T-helper 2 cell treated with Interferon-gamma antibody and Interleukin-4, amounts not matched to agents 100 ng/mL and 5 ng/mL, for 36 hours (primary cell): ENCODE measurements at regions not wholly inside any gene's neighbourhood (a gene's known extent, or its start where the extent isn't known, plus 50 kb on each side); places are given as distances from the start of the nearest gene placed in this dataset.
"Not testable (repeated sequence)": the region's sequence is repeated elsewhere in the genome, so short reads cannot be mapped to it uniquely, and the experiment has no call there.

Source experiments
- intact Hi-C: fragments of 100-400 bp; cut with micrococcal nuclease; formaldehyde crosslinking; loops from one replicate; pipeline ENCODE4 v1.15.1; 2023

DNA sequence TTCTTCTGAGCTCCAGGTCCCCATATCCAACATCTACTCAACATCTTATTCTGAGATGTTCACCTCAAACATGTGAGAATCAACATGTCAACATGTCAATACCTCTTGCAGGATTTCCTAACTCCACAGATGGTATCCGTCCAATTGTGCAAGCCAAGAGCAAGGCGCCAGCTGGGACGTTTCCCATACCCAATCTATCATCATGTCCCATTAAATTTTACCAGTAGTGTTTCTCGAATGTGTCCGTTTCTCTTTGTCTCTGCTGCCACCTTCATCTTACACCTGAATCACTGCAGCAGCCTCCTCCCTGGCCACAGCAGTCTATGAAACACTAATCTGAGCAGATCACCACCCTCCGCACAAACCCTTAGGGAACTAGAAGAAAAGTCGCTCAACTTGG is 78.0 kb upstream of the RPS6KA2 start:
- intact Hi-C loops: no loop called here

DNA sequence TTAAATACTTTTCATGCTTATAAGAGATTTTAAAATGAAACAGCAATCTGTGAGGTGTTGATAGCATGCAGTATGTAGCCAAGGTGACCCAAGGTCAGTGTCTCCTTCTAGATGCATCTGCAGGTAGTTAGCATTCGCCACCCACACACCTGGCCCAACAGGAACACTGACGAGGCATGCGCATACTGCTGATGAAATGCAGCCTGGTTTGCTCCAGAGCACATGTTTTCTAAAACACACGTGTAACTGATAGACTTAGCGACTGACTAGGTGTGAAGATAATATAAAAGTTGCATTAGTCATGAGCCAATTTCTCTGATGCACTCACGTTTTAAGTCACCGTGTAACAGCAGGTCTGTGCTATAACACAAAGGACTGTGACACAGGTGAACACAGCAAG is 77.1 kb upstream of the RPS6KA2 start:
- intact Hi-C loops: no loop called here

DNA sequence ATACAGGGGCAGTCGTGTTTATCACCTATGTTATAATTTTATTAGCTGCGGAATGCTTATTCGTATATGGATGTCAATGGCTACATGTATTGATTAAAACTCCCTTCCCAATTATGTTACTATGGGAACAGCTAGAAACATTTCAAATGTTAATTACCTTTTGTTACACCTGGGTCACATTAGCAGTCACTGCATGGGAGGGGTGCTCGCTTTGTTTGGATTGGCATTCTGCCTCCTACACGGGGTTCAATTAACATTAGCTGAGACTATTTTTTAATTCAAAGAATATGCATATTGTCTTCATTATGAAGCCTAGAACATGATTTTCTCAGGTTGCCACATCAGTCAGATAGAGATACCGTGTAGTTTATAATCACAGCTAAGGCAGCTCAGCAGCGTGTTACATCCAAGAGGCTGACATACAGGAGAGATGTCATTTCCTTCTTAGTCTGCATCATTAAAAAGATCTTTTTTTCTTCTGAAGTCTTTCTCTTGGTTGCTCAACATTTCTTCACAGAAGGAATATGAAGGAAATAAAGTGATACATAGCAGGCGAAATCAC is 76.2 kb upstream of the RPS6KA2 start:
- intact Hi-C loops: no loop called here

DNA sequence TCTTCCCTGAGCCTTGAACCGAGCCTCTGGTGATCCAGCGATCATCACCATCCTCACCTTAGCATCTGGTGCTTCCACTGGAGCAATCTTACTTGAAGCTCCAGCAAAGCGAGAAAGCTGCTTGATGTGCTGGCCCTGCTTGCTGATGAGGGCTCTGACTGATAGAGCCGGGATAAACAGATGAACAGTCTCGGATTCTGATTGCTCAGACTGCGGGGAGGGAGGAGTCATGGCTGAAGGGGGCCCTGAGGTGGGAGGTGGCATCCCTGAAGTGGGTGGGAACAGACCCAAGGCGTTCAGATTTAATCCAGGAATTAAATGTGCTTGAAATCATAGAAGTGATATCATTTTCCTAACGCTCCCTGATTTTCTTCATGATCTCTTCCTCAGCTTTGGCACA is 74.4 kb upstream of the RPS6KA2 start:
- intact Hi-C loops: not testable (repeated sequence)

DNA sequence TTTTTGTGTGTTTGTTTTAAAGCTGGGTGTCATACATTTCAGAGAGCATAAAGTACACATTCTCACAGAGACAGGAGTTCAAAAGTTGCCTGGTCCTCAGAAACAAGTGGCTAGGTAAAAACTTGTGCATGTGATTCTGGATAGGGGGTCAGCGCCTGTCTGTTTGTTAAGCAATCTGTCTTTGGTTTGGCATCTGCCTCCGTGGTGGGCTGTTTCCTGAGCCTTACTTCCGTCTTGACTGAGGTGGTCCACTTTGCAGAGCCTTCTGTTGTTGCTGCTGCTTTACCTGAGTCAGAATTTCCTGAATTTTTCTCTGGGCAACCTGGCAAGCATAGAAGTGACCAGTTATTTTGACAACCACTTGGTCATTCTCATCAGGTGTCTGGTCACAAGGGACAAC is 73.8 kb upstream of the RPS6KA2 start:
- intact Hi-C loops: not testable (repeated sequence)

DNA sequence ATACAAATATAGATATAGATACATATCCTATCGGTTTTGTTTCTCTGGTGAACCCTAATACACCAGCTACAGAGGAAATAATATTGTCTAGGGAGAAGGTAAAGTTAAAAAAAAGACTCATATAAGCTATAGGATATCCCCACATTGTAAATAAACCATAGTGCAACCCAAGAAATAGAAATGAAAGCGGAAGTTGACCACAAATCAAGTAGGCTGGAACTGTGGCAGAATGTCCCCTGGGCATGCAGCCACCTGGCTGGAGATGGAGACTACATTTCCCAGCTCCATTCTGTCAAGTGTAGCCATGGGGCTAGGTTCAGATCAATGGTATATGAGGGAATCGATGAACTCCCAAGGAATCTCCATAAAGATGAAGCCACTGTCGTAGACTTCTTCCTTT is 70.1 kb upstream of the RPS6KA2 start:
- intact Hi-C loops: no loop called here

DNA sequence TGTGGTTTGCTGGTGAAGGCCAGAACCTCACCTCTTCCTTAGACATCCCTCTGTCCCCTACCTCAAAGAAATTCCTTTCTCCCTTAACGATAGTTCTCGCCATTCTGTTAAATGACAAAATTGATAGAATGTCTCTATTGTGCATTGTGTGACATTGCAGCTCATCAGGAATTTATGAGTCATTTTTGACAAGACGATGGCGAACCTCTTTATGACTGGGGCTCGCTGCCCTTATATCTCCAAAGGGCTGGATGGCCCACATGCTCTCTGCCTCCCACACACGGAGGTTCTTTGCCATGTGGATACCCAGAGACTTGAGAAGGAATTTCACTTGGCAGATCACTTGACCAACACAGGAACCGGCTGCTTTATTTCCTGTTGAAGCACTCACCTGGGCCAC is 66.8 kb upstream of the RPS6KA2 start:
- intact Hi-C loops: no loop called here

DNA sequence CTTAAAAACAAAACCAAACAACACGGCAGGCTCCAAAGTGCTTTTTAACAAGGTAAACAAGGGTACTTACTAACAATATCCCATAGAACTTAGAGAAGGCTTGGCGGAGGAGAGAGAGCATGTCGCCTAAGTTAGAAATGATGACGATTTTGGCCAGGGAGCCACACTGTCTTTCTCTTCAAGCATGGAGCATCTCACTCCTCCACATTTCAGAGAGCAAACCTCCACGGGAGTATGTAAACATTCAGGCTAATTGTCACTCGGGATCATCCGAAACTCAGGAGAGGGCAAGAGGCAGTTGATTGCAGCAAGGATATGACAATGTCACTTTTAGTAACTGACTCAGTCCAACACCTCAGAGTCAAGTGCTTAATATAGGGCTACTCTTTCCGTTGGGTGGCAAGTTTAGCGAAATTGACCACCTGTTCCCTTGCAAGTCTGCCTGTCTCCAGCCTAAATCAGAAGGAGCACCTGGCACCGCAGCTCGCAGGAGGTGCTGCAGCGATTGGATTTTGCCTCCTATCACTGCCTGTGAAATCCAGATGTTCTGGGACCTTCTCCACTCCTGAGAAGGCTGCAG is 65.8 kb upstream of the RPS6KA2 start:
- intact Hi-C loops: no loop called here

DNA sequence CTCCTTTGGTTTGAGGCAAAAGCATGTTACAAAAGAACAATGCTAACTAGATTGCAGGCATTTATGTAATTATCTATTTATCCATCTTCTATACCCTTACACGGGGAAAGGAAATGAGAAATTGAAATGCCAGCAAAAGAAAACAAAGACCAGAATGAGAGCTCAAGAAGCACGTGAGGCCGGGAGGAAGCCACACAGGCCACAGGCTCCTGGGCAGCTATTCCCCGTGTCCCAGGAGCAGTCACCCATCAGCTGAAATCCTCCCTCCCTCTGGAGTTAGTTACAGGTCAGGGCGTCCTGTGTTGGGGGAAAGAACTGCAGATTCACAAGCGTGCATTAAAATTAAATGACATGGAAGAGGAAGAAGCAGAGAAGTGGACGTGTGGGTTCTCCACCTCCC is 64.7 kb upstream of the RPS6KA2 start:
- intact Hi-C loops: no loop called here

DNA sequence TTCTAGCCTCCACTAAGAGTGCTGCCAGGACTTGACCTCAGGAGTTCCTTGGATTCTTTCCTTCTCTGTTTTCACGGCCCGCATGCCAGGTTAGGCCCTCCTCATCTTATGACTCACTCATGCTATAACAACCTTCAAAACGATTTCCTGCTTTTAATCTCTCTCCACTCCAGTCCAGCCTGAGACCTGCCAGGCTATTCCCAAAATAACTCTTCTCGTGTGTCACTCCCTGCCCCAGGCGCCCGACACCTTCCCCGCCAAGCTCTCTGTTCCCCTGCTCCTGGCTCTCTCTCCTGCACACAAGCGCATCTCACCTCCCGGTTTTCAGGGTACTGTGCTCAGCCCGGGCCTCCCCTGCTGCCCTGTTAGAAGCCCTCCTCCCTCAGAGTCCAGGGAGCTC is 64.1 kb upstream of the RPS6KA2 start:
- intact Hi-C loops: no loop called here

DNA sequence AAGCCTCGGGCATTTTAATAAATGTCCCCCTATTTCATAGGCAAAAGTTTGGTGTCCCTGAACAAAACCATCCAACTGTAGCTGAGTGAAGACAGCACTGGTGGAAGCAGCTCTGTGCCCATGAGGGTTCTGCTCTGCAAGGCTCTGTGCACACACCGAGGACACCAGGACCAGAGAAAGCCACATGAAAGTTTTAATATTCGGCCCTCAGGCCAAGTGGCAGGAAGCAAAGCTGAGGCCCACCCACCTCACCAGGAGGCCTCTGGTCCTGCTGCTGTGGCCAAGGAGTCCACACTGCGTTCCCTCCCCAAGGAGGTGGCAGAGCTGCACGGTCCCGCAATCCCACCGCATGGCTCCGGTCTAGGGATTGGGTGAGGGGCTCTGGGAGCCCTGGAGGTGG is 62.6 kb upstream of the RPS6KA2 start:
- intact Hi-C loops: no loop called here

DNA sequence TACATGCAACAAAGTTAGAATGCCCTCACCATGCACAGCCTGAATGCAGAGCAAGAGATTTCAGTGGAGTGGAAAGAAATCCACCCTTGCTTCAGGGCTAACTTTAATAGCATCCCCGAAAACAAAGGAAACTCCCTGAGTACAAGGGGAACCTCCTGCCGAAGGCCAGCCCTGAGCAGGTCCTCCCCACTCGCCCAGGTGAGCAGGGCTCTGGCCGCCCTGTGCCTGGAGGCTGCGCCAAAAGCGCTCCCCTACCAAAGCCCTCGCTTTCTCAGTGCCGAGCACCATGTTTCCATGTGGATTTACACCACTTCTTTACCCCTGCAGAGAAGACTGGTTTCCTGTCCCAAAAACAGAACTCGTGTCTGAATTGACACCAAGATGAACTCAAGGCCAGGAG is 61.9 kb upstream of the RPS6KA2 start:
- intact Hi-C loops: no loop called here

DNA sequence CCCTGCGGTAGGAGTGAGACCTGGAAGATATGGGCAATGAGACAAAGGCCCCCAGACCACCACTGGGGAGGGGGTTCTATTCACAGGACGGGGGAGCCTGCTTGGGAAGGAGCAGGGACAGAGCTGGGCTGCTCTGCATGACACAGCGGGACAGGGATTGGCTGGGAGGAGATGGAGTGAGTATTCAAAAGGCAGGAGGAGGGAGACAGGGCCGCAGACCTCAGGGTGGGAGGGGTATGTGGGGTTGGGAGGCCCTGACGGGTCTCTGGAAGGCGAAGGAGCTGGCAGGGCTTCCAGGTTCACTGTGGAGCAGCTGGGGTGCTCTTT is 60.8 kb upstream of the RPS6KA2 start:
- intact Hi-C loops: no loop called here

DNA sequence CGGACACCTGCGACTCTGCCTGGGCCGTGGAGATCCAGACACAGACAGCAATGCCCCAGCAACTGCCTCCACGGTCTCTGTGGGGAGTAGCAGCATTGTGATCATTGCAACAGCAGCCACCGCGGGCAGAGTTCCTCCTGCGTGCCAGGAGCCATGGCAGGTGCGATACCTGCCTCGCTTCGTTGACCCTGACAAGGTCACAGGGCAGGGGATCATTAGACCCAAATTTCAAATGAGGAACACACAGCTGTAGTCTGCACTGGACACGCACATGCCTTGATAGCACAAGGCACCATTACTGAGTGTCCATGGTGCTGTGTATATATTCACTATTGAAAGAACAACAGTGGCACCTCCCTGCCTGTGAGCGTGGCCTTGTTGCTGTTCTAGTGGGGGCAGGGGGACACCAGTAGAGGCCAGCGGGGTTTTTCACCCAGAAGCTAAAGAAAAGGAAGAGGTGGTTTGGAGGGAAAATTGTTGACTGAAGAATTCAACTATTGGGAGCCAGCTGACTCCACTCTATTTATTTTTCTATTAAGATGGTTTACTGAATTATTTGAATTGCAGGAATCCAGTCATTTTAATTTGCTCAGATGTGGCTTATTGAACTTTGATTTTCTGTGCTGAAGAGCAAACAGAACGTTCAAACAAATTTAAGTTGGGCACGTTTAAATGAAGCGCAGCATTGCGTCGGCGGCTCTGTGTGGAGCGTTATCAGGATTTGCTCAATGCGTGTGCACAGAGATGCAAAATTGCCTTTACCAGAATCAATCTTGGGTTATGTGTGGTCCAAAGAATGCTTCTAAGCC is 60.2 kb upstream of the RPS6KA2 start:
- intact Hi-C loops: no loop called here

DNA sequence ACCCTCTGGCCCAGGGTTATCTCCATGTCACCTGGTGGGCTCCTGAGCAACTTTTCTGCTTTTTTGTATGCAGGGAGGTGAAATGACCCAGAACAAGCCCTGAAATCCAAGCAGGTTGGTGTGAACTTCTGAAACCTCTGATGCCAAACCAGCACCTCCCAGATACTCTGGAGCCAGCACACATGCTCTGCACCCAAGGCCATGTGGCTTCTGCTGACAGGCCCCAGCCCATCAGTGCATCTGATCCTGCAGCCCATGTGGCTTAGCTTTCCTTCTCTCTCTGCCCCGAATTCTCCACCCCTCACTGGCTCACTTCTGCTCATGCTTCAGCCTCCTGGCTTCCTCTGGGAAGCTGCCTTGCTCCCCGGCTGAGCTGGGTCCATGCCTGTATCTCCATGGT is 59.3 kb upstream of the RPS6KA2 start:
- intact Hi-C loops: no loop called here

DNA sequence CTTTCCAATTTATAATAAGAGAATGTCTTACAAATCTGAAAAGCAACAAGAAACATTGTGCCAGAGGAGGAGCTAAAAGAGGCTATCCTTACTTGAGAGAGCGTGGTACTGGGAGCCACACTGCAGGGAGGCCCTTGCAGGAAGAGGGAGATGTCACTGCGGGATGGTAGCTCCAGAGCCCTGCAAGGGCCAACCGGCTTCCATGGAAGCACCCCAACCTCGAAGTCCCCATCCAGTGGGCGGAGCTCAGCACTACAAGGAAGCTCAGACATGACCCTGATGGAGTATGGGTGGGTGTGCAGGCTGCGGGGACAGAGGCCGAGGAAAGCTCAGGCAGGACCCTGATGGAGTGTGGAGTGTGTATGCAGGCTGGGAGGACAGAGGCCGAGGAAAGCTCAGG is 57.8 kb upstream of the RPS6KA2 start:
- intact Hi-C loops: no loop called here

DNA sequence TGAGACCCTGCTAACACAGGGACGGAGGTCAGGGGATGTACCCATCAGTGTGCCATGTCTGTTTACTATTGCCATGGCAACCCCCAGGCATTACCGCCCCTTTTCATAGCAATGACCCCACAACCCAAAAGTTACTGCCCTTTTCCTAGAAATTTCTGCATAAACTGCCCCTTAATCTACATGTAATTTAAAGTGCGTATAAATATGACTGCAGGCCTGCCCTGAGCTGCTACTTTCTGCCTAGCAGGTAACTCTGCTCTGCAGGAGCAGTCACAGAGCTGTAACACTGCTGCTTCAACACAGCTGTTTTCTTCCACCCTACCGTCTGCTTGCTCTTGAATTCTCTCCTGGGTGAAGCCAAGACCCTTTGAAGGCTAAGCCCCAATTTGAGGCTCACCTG is 57.1 kb upstream of the RPS6KA2 start:
- intact Hi-C loops: no loop called here

DNA sequence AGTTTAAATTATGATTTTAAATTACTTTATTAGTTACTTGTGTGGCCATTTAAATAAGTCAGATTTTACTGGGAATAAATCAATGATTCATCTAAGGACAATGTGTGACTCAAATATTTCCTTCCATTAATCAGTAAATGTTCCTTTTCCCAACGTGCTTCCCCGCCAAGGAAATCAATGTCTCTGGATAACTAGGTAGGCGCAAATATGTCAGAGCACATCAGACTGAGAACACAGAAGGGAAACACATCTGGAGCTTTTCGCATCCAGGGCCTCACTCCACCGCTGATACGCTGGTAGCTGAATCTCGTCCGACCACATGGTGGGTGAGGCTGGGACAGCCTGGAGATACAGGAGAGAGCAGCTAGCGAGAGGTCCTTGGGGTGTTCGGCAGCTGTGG is 56.4 kb upstream of the RPS6KA2 start:
- intact Hi-C loops: no loop called here

DNA sequence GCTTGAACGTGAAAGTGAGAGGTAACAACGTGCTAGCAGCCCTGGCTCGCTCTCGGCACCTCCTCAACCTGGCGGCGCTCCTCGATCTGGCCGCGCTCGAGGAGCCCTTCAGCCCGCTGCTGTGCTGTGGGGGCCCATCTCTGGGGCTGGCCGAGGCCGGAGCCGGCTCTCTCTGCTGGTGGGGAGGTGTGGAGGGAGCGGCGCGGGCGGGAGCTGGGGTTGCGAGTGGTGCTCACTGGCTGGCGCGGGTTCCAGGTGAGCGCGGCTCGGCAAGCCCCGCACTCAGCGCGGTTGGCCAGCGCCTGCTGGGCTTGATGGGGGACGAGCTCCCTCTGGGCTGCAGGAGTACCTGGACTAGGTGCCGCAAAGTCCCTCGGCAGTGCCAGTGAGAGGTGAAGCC is 52.5 kb upstream of the RPS6KA2 start:
- intact Hi-C loops: no loop called here

DNA sequence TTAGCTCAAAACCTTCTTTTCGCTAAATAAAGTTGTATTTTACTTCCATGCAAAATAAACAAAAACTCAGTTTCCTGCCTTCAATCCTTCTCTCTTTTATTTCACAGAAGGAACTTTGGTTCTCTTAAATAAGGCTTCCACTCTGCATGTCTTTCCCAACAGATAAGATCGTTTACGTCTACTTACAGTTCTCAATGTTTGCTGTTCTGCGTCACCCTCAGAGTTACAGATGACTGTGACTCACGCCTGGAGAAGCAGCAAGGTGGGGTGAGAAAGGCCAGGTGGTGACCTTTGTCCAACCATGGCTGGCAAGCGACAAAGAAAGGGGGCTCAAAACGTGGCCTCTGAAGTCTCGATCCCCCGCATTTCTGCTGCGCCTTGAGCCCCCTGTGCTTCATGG is 51.4 kb upstream of the RPS6KA2 start:
- intact Hi-C loops: no loop called here

DNA sequence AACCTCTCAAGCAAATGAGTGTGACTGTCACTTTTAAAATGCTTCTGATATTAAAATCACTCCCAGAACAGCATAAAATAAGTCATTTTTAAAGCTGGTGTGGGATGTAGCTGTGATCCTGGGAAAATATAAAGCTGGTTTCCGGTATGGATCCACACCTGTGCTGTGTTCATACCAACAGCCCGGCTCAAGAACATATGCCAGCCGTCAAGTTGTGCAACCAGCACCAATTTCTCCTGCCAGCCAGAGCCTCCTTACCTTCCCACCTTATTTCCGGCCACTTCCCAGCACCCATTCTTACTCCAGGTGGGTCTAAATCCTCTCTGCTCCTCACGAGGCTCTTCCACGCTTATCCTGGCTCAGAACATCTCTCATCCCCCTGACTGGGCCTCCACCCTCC is 50.9 kb upstream of the RPS6KA2 start:
- intact Hi-C loops: no loop called here
